ENCODE measurements at regions not wholly inside any gene's neighbourhood (a gene's known extent, or its start where the extent isn't known, plus 50 kb on each side); places are given as distances from the start of the nearest gene placed in this dataset.

DNA sequence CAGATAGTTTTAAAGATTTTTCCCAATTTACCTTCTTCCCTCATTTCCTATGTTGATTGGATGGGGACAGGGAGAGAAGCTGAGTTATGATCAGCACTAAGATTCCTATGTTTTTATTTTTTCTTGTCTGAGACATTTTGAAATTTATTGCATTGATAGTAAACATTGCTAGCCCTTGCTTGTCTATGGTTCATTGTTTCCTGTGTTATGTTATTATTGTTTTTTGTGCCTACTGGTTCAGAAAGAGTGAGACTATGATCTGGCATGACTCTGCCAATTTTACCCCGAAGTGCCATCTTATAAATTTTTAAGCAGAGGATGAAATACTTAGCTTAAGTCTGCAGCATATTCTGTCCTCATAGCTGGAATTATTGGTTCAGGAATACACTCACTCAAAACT is 478.5 kb downstream of the MBD2 start:
- TF ChIP-seq CTCF (conservative IDR thresholded peaks at IDR 0.05) = no peak
- Mint-ChIP-seq H3K4me3 (no peak overlapping the region), H3K9me3 (no peaks in the 10 kb centered on the region), H3K4me1 (peaks cover 2% of the 10 kb centered on the region), H3K27ac (no peak overlapping the region), H3K36me3 (ENCODE audit: low read depth) (no peaks in the 10 kb centered on the region), H3K27me3 (ENCODE audit: insufficient read depth) (no peaks in the 10 kb centered on the region)
- WGBS, 2 experiments (ENCODE audit: insufficient coverage in 1 of 2, insufficient read length in 1 of 2) = 29 to 39% methylated on average over 1 of the region's 1 CpG
- Histone ChIP-seq H3K9me3 (ENCODE audit: control insufficient read depth, low read length) (no peaks in the 10 kb centered on the region), H3K9ac (ENCODE audit: extremely low read depth, low read length, poor library complexity, severe bottlenecking) (no peak overlapping the region), H3K4me1 (ENCODE audit: control insufficient read depth, insufficient read depth, low read length) (no peaks in the 10 kb centered on the region), H3K36me3 (ENCODE audit: control insufficient read depth, insufficient read depth, low read length) (no peaks in the 10 kb centered on the region), H3K27ac (ENCODE audit: low read depth, low read length) (no peak overlapping the region), H3K27me3 (ENCODE audit: control insufficient read depth, insufficient read depth, low read length, poor library complexity, severe bottlenecking) (no peaks in the 10 kb centered on the region), H3K4me3 (ENCODE audit: low read length) (no peak overlapping the region)
- no peak for DNase-seq

GRCh38 chr18:53745224-53745967 is 479.1 kb downstream of the MBD2 start:
- no peaks in the 10 kb centered on the region for H3K27me3 ChIP-seq (ENCODE audit: control insufficient read depth, insufficient read depth, low read length, poor library complexity, severe bottlenecking)
- H3K4me1 ChIP-seq (ENCODE audit: control insufficient read depth, insufficient read depth, low read length) = no peaks in the 10 kb centered on the region
- no peaks in the 10 kb centered on the region for H3K36me3 Mint-ChIP-seq (ENCODE audit: low read depth)
- H3K9me3 Mint-ChIP-seq = no peaks in the 10 kb centered on the region
- H3K36me3 ChIP-seq (ENCODE audit: control insufficient read depth, insufficient read depth, low read length) = no peaks in the 10 kb centered on the region
- no peaks in the 10 kb centered on the region for H3K27me3 Mint-ChIP-seq (ENCODE audit: insufficient read depth)
- no peaks in the 10 kb centered on the region for H3K9me3 ChIP-seq (ENCODE audit: control insufficient read depth, low read length)
- H3K27ac Mint-ChIP-seq = no peak overlapping the region
- H3K9ac ChIP-seq (ENCODE audit: extremely low read depth, low read length, poor library complexity, severe bottlenecking) = no peak overlapping the region
- no peak overlapping the region for H3K27ac ChIP-seq (ENCODE audit: low read depth, low read length)
- whole genome bisulfite sequencing, 2 experiments (ENCODE audit: insufficient coverage in 1 of 2, insufficient read length in 1 of 2) = 83 to 94% methylated on average over 2 to 4 of the region's 5 CpGs
- peaks cover 2% of the 10 kb centered on the region for H3K4me1 Mint-ChIP-seq
- DNase-seq = no peak
- no peak overlapping the region for H3K4me3 Mint-ChIP-seq
- H3K4me3 ChIP-seq (ENCODE audit: low read length) = no peak overlapping the region
- no peak for TF ChIP-seq CTCF (conservative IDR thresholded peaks at IDR 0.05)

- Histone ChIP-seq H3K9me3 (ENCODE audit: control insufficient read depth, low read length) (no peaks in the 10 kb centered on the region), H3K36me3 (ENCODE audit: control insufficient read depth, insufficient read depth, low read length) (no peaks in the 10 kb centered on the region), H3K4me3 (ENCODE audit: low read length) (no peak overlapping the region), H3K27me3 (ENCODE audit: control insufficient read depth, insufficient read depth, low read length, poor library complexity, severe bottlenecking) (no peaks in the 10 kb centered on the region), H3K4me1 (ENCODE audit: control insufficient read depth, insufficient read depth, low read length) (no peaks in the 10 kb centered on the region), H3K9ac (ENCODE audit: extremely low read depth, low read length, poor library complexity, severe bottlenecking) (no peak overlapping the region), H3K27ac (ENCODE audit: low read depth, low read length) (no peak overlapping the region)
- no peak for DNase-seq
- H3K27me3 Mint-ChIP-seq (ENCODE audit: insufficient read depth) = no peaks in the 10 kb centered on the region
- WGBS, 2 experiments (ENCODE audit: insufficient coverage in 1 of 2, insufficient read length in 1 of 2) = 77 to 100% methylated on average over 1 to 5 of the region's 5 CpGs
- H3K27ac Mint-ChIP-seq = no peak overlapping the region
- no peaks in the 10 kb centered on the region for H3K36me3 Mint-ChIP-seq (ENCODE audit: low read depth)
- no peak overlapping the region for H3K4me3 Mint-ChIP-seq
- H3K9me3 Mint-ChIP-seq = no peaks in the 10 kb centered on the region
- no peak for TF ChIP-seq CTCF (conservative IDR thresholded peaks at IDR 0.05)
- no peaks in the 10 kb centered on the region for H3K4me1 Mint-ChIP-seq
These were observed 484.8 kb downstream of the MBD2 start for GRCh38 chr18:53739700-53740099.

Measured in endodermal cell (in vitro differentiated cells).